WTC11 (cell line): ENCODE measurements at regions not wholly inside any gene's neighbourhood (a gene's known extent, or its start where the extent isn't known, plus 50 kb on each side); places are given as distances from the start of the nearest gene placed in this dataset.

Source experiments
- ATAC-seq: fragments of 200-7000 bp; cut with Tn5 transposase; 2 replicates; pipeline ENCODE4 v1.10.0; 2021; ENCODE audit warnings: mild to moderate bottlenecking, moderate library complexity
- CTCF ChIA-PET: fragments of 300-600 bp; sonication (Branson Sonifier 250); formaldehyde crosslinking; loops from one replicate; lab custom pipeline; 2021; ENCODE audit warnings: antibody characterized with exemption; lab: Charles Lee
- POLR2A ChIA-PET: fragments of 350-600 bp; sonication (Branson Sonifier 250); formaldehyde crosslinking; loops from one replicate; lab custom pipeline; 2021; ENCODE audit warnings: antibody characterized with exemption; lab: Charles Lee
- DNase-seq: peaks from one replicate; pipeline ENCODE4 v3.0.0; 2021; ENCODE audit warnings: low spot score
- H3K27ac Mint-ChIP-seq: 2 replicates; pipeline ENCODE4 v1.8.0; 2021; ENCODE audit warnings: mixed read lengths
- H3K27me3 Mint-ChIP-seq: 2 replicates; pipeline ENCODE4 v1.8.0; 2021; ENCODE audit warnings: low read depth, mild to moderate bottlenecking, moderate library complexity, mixed read lengths
- H3K36me3 Mint-ChIP-seq: 2 replicates; pipeline ENCODE4 v1.8.0; 2021; ENCODE audit warnings: mixed read lengths
- H3K4me1 Mint-ChIP-seq: 2 replicates; pipeline ENCODE4 v1.8.0; 2022; ENCODE audit warnings: mixed read lengths
- H3K4me3 Mint-ChIP-seq: 2 replicates; pipeline ENCODE4 v1.8.0; 2021; ENCODE audit warnings: mild to moderate bottlenecking, moderate library complexity, mixed read lengths
- H3K9me3 Mint-ChIP-seq: 2 replicates; pipeline ENCODE4 v1.8.0; 2021; ENCODE audit warnings: mixed read lengths
- ATF1 ChIP-seq: sonication (generic); formaldehyde crosslinking; IDR thresholded peaks from 2 replicates; pipeline ENCODE4 v1.8.1; 2023; ENCODE audit warnings: mild to moderate bottlenecking, moderate library complexity, missing genetic modification reagents
- CDX4 ChIP-seq: fragments of 250-450 bp; sonication (Bioruptor Pico); IDR thresholded peaks from 2 replicates; pipeline ENCODE4 v1.9.0; 2021; ENCODE audit warnings: moderate library complexity, mild to moderate bottlenecking, inconsistent platforms, borderline replicate concordance
- E2F5 ChIP-seq: sonication (generic); formaldehyde crosslinking; IDR thresholded peaks from 2 replicates; pipeline ENCODE4 v1.8.1; 2022; ENCODE audit warnings: mild to moderate bottlenecking, moderate library complexity, missing genetic modification reagents
- ELF4 ChIP-seq: sonication (generic); formaldehyde crosslinking; IDR thresholded peaks from 2 replicates; pipeline ENCODE4 v1.8.1; 2022; ENCODE audit warnings: low read depth, mild to moderate bottlenecking, moderate library complexity, missing genetic modification reagents
- ESRRA ChIP-seq: sonication (generic); formaldehyde crosslinking; IDR thresholded peaks from 2 replicates; pipeline ENCODE4 v1.8.1; 2022; ENCODE audit warnings: mild to moderate bottlenecking, missing genetic modification reagents, borderline replicate concordance
- ETV6 ChIP-seq: sonication (generic); formaldehyde crosslinking; IDR thresholded peaks from 2 replicates; pipeline ENCODE4 v1.8.1; 2022; ENCODE audit warnings: mild to moderate bottlenecking, missing genetic modification reagents
- FOXP4 ChIP-seq: sonication (generic); formaldehyde crosslinking; IDR thresholded peaks from 2 replicates; pipeline ENCODE4 v1.8.0; 2022; ENCODE audit warnings: mild to moderate bottlenecking, missing genetic modification reagents
- NR2C2 ChIP-seq: sonication (generic); formaldehyde crosslinking; IDR thresholded peaks from 2 replicates; pipeline ENCODE4 v1.8.0; 2022; ENCODE audit warnings: mild to moderate bottlenecking, missing genetic modification reagents
- SMAD3 ChIP-seq: sonication (generic); formaldehyde crosslinking; IDR thresholded peaks from 2 replicates; pipeline ENCODE4 v1.8.0; 2022; ENCODE audit warnings: missing genetic modification reagents, mild to moderate bottlenecking, borderline replicate concordance
- TEAD1 ChIP-seq: sonication (generic); formaldehyde crosslinking; IDR thresholded peaks from 2 replicates; pipeline ENCODE4 v1.8.0; 2022; ENCODE audit warnings: mild to moderate bottlenecking, missing genetic modification reagents
- TEAD4 ChIP-seq: sonication (generic); formaldehyde crosslinking; IDR thresholded peaks from 2 replicates; pipeline ENCODE4 v1.8.0; 2022; ENCODE audit warnings: mild to moderate bottlenecking, missing genetic modification reagents
- USF2 ChIP-seq: sonication (generic); formaldehyde crosslinking; IDR thresholded peaks from 2 replicates; pipeline ENCODE4 v1.8.1; 2023; ENCODE audit warnings: mild to moderate bottlenecking, missing genetic modification reagents, moderate library complexity
- ZMAT4 ChIP-seq: fragments of 250-450 bp; sonication (Bioruptor Pico); IDR thresholded peaks from 2 replicates; pipeline ENCODE4 v1.9.0; 2021; ENCODE audit warnings: mild to moderate bottlenecking
- ZNF121 ChIP-seq: sonication (generic); formaldehyde crosslinking; IDR thresholded peaks from 2 replicates; pipeline ENCODE4 v1.8.0; 2023; ENCODE audit warnings: missing genetic modification reagents
- ZNF512 ChIP-seq: sonication (generic); formaldehyde crosslinking; IDR thresholded peaks from 2 replicates; pipeline ENCODE4 v1.8.1; 2022; ENCODE audit warnings: missing genetic modification reagents, borderline replicate concordance
- ZNF671 ChIP-seq: fragments of 250-450 bp; sonication (Bioruptor Pico); IDR thresholded peaks from 2 replicates; pipeline ENCODE4 v1.8.0; 2021; ENCODE audit warnings: mild to moderate bottlenecking
- TF ChIP-seq, protein P1 (sequence below): sonication (generic); formaldehyde crosslinking; IDR thresholded peaks from 2 replicates; pipeline ENCODE4 v1.8.0; 2023; ENCODE audit warnings: missing genetic modification reagents, mild to moderate bottlenecking, borderline replicate concordance
- TF ChIP-seq, protein P2 (sequence below): sonication (generic); formaldehyde crosslinking; IDR thresholded peaks from 2 replicates; pipeline ENCODE4 v1.8.0; 2022; ENCODE audit warnings: mild to moderate bottlenecking, missing genetic modification reagents
- TF ChIP-seq, protein P3 (sequence below): sonication (generic); formaldehyde crosslinking; IDR thresholded peaks from 2 replicates; pipeline ENCODE4 v1.8.1; 2022; ENCODE audit warnings: mild to moderate bottlenecking, missing genetic modification reagents, moderate library complexity, borderline replicate concordance
- TF ChIP-seq, protein P4 (sequence below): sonication (generic); formaldehyde crosslinking; conservative IDR thresholded peaks from 2 replicates; pipeline ENCODE4 v1.8.1; 2023; ENCODE audit warnings: mild to moderate bottlenecking, low read depth, missing genetic modification reagents, moderate library complexity

DNA sequence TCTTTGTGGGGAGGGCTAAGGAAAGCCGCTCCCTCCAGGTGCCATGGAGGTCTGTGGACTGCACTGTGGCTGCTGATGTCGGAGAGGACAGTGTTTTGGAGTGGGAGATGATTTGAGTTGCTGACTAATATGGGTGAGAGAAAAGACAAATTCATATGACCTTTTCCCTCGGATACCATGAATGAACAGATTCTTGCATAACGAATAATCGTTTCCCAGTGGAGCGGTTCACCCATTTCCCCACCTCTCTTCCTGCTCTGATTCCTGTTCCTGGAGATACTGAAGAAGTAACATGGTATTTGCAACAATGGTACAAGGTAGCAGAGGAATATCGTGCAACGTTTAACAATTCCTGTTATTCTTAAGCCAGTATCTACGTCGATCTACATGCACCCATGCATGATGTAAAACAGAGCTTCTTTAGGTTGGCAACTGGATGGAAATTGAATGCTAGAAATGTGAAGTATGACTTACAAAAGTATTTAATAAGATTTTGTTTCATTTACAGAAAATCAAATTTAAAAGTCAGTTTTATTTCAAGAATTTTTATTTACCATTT, 227.1 kb downstream of the TOMM20 start (continued):
- no peak for TF ChIP-seq FOXP4
- no peak for TF ChIP-seq USF2 (CRISPR knock-in tag)
- TF ChIP-seq, protein P1, sequence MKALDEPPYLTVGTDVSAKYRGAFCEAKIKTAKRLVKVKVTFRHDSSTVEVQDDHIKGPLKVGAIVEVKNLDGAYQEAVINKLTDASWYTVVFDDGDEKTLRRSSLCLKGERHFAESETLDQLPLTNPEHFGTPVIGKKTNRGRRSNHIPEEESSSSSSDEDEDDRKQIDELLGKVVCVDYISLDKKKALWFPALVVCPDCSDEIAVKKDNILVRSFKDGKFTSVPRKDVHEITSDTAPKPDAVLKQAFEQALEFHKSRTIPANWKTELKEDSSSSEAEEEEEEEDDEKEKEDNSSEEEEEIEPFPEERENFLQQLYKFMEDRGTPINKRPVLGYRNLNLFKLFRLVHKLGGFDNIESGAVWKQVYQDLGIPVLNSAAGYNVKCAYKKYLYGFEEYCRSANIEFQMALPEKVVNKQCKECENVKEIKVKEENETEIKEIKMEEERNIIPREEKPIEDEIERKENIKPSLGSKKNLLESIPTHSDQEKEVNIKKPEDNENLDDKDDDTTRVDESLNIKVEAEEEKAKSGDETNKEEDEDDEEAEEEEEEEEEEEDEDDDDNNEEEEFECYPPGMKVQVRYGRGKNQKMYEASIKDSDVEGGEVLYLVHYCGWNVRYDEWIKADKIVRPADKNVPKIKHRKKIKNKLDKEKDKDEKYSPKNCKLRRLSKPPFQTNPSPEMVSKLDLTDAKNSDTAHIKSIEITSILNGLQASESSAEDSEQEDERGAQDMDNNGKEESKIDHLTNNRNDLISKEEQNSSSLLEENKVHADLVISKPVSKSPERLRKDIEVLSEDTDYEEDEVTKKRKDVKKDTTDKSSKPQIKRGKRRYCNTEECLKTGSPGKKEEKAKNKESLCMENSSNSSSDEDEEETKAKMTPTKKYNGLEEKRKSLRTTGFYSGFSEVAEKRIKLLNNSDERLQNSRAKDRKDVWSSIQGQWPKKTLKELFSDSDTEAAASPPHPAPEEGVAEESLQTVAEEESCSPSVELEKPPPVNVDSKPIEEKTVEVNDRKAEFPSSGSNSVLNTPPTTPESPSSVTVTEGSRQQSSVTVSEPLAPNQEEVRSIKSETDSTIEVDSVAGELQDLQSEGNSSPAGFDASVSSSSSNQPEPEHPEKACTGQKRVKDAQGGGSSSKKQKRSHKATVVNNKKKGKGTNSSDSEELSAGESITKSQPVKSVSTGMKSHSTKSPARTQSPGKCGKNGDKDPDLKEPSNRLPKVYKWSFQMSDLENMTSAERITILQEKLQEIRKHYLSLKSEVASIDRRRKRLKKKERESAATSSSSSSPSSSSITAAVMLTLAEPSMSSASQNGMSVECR (CRISPR knock-in tag), result no peak
- TF ChIP-seq E2F5 (CRISPR knock-in tag), result no peak
- TF ChIP-seq ATF1 (CRISPR knock-in tag), result no peak
- TF ChIP-seq, protein P2, sequence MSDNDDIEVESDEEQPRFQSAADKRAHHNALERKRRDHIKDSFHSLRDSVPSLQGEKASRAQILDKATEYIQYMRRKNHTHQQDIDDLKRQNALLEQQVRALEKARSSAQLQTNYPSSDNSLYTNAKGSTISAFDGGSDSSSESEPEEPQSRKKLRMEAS (CRISPR knock-in tag), result no peak
- no peak for TF ChIP-seq ETV6 (CRISPR knock-in tag)
- no peak for TF ChIP-seq TEAD1 (CRISPR knock-in tag)
- TF ChIP-seq ESRRA (CRISPR knock-in tag), result no peak
- no peak for TF ChIP-seq ELF4 (CRISPR knock-in tag)
- no peak for TF ChIP-seq NR2C2 (CRISPR knock-in tag)
- TF ChIP-seq ZNF512 (CRISPR knock-in tag), result no peak
- no peak for TF ChIP-seq ZNF671
- TF ChIP-seq SMAD3, result no peak

DNA sequence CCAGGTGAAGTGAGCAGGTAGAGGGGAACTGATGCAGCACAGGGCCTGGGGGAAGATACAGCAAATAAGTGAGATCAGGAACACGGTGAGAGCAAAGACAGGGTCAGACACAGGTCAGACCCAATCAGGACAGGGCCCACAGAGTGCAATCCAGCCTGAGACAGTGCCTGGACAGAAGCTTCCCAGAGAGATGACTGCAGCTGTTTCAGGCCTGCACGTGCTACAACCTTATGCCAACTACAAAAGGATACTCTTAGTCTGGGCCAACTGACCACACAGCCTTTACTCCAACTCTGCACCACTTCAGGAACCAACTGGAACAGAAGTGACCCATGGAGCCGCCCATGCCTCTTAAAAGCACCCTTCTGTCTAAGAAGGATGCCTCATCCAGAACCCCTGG, 228.0 kb downstream of the TOMM20 start:
- no peak overlapping the region for H3K27ac Mint-ChIP-seq
- CTCF ChIA-PET, result interaction anchor here (0.5 kb wide), 1 partner anchor 191 kb away, joined by 3 read pairs; no protein-coding TSS in a partner anchor
- ATAC-seq, result no peak
- no peaks in the 10 kb centered on the region for H3K27me3 Mint-ChIP-seq
- peaks cover 33% of the 10 kb centered on the region for H3K4me1 Mint-ChIP-seq
- TF ChIP-seq, protein P3, sequence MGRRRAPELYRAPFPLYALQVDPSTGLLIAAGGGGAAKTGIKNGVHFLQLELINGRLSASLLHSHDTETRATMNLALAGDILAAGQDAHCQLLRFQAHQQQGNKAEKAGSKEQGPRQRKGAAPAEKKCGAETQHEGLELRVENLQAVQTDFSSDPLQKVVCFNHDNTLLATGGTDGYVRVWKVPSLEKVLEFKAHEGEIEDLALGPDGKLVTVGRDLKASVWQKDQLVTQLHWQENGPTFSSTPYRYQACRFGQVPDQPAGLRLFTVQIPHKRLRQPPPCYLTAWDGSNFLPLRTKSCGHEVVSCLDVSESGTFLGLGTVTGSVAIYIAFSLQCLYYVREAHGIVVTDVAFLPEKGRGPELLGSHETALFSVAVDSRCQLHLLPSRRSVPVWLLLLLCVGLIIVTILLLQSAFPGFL (CRISPR knock-in tag), result no peak
- TF ChIP-seq TEAD4 (CRISPR knock-in tag) (no peak), ATF1 (CRISPR knock-in tag) (no peak), ZMAT4 (CRISPR knock-in tag) (no peak), CDX4 (no peak), ZNF121 (CRISPR knock-in tag) (no peak)
- TF ChIP-seq, protein P4, sequence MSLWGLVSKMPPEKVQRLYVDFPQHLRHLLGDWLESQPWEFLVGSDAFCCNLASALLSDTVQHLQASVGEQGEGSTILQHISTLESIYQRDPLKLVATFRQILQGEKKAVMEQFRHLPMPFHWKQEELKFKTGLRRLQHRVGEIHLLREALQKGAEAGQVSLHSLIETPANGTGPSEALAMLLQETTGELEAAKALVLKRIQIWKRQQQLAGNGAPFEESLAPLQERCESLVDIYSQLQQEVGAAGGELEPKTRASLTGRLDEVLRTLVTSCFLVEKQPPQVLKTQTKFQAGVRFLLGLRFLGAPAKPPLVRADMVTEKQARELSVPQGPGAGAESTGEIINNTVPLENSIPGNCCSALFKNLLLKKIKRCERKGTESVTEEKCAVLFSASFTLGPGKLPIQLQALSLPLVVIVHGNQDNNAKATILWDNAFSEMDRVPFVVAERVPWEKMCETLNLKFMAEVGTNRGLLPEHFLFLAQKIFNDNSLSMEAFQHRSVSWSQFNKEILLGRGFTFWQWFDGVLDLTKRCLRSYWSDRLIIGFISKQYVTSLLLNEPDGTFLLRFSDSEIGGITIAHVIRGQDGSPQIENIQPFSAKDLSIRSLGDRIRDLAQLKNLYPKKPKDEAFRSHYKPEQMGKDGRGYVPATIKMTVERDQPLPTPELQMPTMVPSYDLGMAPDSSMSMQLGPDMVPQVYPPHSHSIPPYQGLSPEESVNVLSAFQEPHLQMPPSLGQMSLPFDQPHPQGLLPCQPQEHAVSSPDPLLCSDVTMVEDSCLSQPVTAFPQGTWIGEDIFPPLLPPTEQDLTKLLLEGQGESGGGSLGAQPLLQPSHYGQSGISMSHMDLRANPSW, result no peak
- H3K4me3 Mint-ChIP-seq, result no peak overlapping the region
- DNase-seq, result no peak
- no peaks in the 10 kb centered on the region for H3K36me3 Mint-ChIP-seq
- POLR2A ChIA-PET, result interaction anchor here (0.6 kb wide), 1 partner anchor 1609 kb away, joined by 4 read pairs; no protein-coding TSS in a partner anchor
- no peaks in the 10 kb centered on the region for H3K9me3 Mint-ChIP-seq
